NCI-H460 (cell line): ENCODE measurements at regions not wholly inside any gene's neighbourhood (a gene's known extent, or its start where the extent isn't known, plus 50 kb on each side); places are given as distances from the start of the nearest gene placed in this dataset.

Experiments used
- DNase-seq: peaks from one replicate; pipeline ENCODE4 v3.0.0-alpha.2; 2016; ENCODE audit warnings: low read depth; ENCODE audit errors: extremely low read depth

- DNase-seq = no peak
Measured at GRCh38 chr4:17072483-17072882, 174.0 kb upstream of the LDB2 start.

GRCh38 chr4:17068891-17069290, 170.4 kb upstream of the LDB2 start:
- DNase-seq = no peak

GRCh38 chr4:17068392-17068791, 169.9 kb upstream of the LDB2 start:
- DNase-seq = no peak

- no peak for DNase-seq
Measured at GRCh38 chr4:17066972-17067371, 168.5 kb upstream of the LDB2 start.

- DNase-seq = no peak
Measured at GRCh38 chr4:17066236-17066635, 167.8 kb upstream of the LDB2 start.

GRCh38 chr4:17065821-17066220, 167.4 kb upstream of the LDB2 start:
- no peak for DNase-seq

- DNase-seq = no peak
Measured at GRCh38 chr4:17064959-17065358, 166.5 kb upstream of the LDB2 start.

GRCh38 chr4:17063888-17064287, 165.4 kb upstream of the LDB2 start:
- no peak for DNase-seq

- DNase-seq = no peak
Measured at GRCh38 chr4:17060230-17060629, 161.8 kb upstream of the LDB2 start.

GRCh38 chr4:17058916-17059741, 160.7 kb upstream of the LDB2 start:
- DNase-seq = no peak

GRCh38 chr4:17058536-17058915, 160.1 kb upstream of the LDB2 start:
- DNase-seq = no peak

GRCh38 chr4:17057035-17057434, 158.6 kb upstream of the LDB2 start:
- no peak for DNase-seq

GRCh38 chr4:17055788-17056187, 157.3 kb upstream of the LDB2 start:
- no peak for DNase-seq

GRCh38 chr4:17045866-17046265, 147.4 kb upstream of the LDB2 start:
- DNase-seq = no peak

GRCh38 chr4:17038510-17039176, 140.2 kb upstream of the LDB2 start:
- DNase-seq = no peak

GRCh38 chr4:17033768-17034181, 135.3 kb upstream of the LDB2 start:
- DNase-seq = no peak

- DNase-seq = no peak
Measured at GRCh38 chr4:17033025-17033767, 134.8 kb upstream of the LDB2 start.

GRCh38 chr4:17030543-17030942, 132.1 kb upstream of the LDB2 start:
- DNase-seq = no peak

- DNase-seq = no peak
Measured at GRCh38 chr4:17029964-17030363, 131.5 kb upstream of the LDB2 start.

- DNase-seq = no peak
Measured at GRCh38 chr4:17029432-17029831, 131.0 kb upstream of the LDB2 start.

GRCh38 chr4:17027495-17027894, 129.1 kb upstream of the LDB2 start:
- peak; percentile 25 for DNase-seq

- DNase-seq = no peak
Measured at GRCh38 chr4:17024425-17024824, 126.0 kb upstream of the LDB2 start.
